ENCODE measurements at regions not wholly inside any gene's neighbourhood (a gene's known extent, or its start where the extent isn't known, plus 50 kb on each side); places are given as distances from the start of the nearest gene placed in this dataset.

DNA sequence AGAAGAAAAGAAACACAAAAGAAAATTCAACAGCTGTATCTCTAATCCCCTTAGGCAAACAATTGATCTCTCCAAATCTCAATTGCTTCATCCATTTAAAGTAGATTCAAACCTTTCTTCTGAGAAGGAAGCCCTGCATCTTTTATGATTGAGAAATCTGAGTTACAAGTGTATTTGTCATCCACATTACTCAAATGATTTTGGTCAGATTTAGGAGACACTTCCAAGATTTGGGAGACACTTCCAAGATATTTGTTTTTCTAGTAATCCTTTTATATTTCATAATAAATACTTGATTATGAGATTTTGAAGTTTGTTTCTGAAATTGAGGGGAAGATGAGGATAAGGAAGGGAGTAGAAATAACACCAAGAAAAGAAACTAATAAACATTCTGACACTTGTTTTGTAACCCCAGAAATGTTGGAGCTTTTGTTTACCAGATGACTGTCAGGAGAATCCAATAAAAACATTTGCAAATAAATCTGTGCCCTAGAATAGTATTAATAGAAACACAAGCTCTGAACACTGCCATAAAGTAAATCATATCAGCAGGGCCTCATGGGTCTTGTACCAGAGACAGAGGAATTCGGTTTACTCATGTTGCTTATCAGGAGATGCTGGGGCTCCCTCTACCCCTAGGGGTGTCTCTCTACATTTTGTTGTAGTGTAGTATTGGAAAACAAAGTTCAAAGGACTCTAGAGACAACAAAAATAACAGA lies 314.3 kb upstream of the NT5E start:
- no peak overlapping the region for H4K8ac ChIP-seq (replicated peaks; ENCODE audit: insufficient read length, low read depth, low read length)
- H3K4ac ChIP-seq (ENCODE audit: low read depth, low read length): no peak overlapping the region
- DNase-seq: no peak
- no peaks in the 10 kb centered on the region for H4K20me1 ChIP-seq (ENCODE audit: control insufficient read depth, insufficient read depth, insufficient read length)
- TF ChIP-seq, protein P1, sequence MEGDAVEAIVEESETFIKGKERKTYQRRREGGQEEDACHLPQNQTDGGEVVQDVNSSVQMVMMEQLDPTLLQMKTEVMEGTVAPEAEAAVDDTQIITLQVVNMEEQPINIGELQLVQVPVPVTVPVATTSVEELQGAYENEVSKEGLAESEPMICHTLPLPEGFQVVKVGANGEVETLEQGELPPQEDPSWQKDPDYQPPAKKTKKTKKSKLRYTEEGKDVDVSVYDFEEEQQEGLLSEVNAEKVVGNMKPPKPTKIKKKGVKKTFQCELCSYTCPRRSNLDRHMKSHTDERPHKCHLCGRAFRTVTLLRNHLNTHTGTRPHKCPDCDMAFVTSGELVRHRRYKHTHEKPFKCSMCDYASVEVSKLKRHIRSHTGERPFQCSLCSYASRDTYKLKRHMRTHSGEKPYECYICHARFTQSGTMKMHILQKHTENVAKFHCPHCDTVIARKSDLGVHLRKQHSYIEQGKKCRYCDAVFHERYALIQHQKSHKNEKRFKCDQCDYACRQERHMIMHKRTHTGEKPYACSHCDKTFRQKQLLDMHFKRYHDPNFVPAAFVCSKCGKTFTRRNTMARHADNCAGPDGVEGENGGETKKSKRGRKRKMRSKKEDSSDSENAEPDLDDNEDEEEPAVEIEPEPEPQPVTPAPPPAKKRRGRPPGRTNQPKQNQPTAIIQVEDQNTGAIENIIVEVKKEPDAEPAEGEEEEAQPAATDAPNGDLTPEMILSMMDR (conservative IDR thresholded peaks at IDR 0.05): no peak
- no peak overlapping the region for H3K14ac ChIP-seq (ENCODE audit: insufficient read depth, low read length)
- H3K27me3 ChIP-seq (ENCODE audit: insufficient read depth, low read length): no peaks in the 10 kb centered on the region
- Mint-ChIP-seq H3K4me3 (no peak overlapping the region), H3K9me3 (no peaks in the 10 kb centered on the region), H3K4me1 (peaks cover 2 to 5% of the 10 kb centered on the region in 2 experiments; a peak in 2 of 4 replicates), H3K27ac (no peak overlapping the region), H3K36me3 (ENCODE audit: insufficient read depth in 1 of 3, low read depth in 3 of 3) (no peaks in the 10 kb centered on the region), H3K27me3 (ENCODE audit: low read depth) (no peaks in the 10 kb centered on the region)
- no peak overlapping the region for H2BK12ac ChIP-seq (ENCODE audit: insufficient read length, low read depth, low read length)
- H3K79me1 ChIP-seq (ENCODE audit: insufficient read depth, low read depth, low read length, poor library complexity, severe bottlenecking): no peaks in the 10 kb centered on the region
- no peak overlapping the region for H4K91ac ChIP-seq (ENCODE audit: insufficient read length, low read depth, low read length)
- no peak overlapping the region for H3K27ac ChIP-seq (ENCODE audit: insufficient read length, low read depth, low read length)
- no peak overlapping the region for H2BK20ac ChIP-seq (ENCODE audit: low read depth, low read length, poor library complexity, severe bottlenecking)
- no peak overlapping the region for H3T11ph ChIP-seq (ENCODE audit: low read length)
- H3K23me2 ChIP-seq (ENCODE audit: insufficient read length, low read depth, low read length, poor library complexity, severe bottlenecking): no peaks in the 10 kb centered on the region
- WGBS (ENCODE audit: extremely low coverage, insufficient read length, low lambda C conversion rate): no CpG with 5 or more reads among the region's 1 CpG
- no peak overlapping the region for H3K9ac ChIP-seq (ENCODE audit: extremely low read depth, insufficient read length, low read length)
- no peaks in the 10 kb centered on the region for H3K9me3 ChIP-seq (ENCODE audit: control insufficient read depth, low read depth, low read length)
- no peak overlapping the region for H3K56ac ChIP-seq (ENCODE audit: insufficient read length, low read depth, low read length)
- no peak overlapping the region for H4K5ac ChIP-seq (ENCODE audit: insufficient read length, low read depth, low read length)
- H3K4me2 ChIP-seq (ENCODE audit: insufficient read depth, insufficient read length, low read length): no peak overlapping the region
- H3K23ac ChIP-seq (ENCODE audit: insufficient read length, low read depth, low read length): no peak overlapping the region
- no peak overlapping the region for H2BK120ac ChIP-seq (ENCODE audit: low read depth, low read length, poor library complexity, severe bottlenecking)
- H2BK15ac ChIP-seq (ENCODE audit: low read depth, low read length): no peak overlapping the region
- no peak overlapping the region for H2AK5ac ChIP-seq (ENCODE audit: insufficient read length, low read length)
- H3K79me2 ChIP-seq (ENCODE audit: insufficient read depth, low read length): no peaks in the 10 kb centered on the region
- no peak overlapping the region for H2AFZ ChIP-seq (ENCODE audit: low read length)
- no peak overlapping the region for H2BK5ac ChIP-seq (ENCODE audit: insufficient read length, low read length)
- H3K4me1 ChIP-seq (ENCODE audit: insufficient read depth, low read length): no peaks in the 10 kb centered on the region; the same call in 1 of the 2 replicates
- H3K18ac ChIP-seq (ENCODE audit: insufficient read length, low read depth, low read length): no peak overlapping the region

Measured in H9 (cell line).